ENCODE measurements at regions not wholly inside any gene's neighbourhood (a gene's known extent, or its start where the extent isn't known, plus 50 kb on each side); places are given as distances from the start of the nearest gene placed in this dataset.

- no peak overlapping the region for H3K4me3 ChIP-seq (ENCODE audit: low read depth, low read length)
- TF ChIP-seq CTCF (IDR thresholded peaks at IDR 0.05; ENCODE audit: low read depth, low read length) = no peak
Measured at GRCh38 chr4:123632693-123633030, 236.1 kb downstream of the SPRY1 start.

- no peak for TF ChIP-seq CTCF (IDR thresholded peaks at IDR 0.05; ENCODE audit: low read depth, low read length)
- no peak overlapping the region for H3K4me3 ChIP-seq (ENCODE audit: low read depth, low read length)
Measured at GRCh38 chr4:123638834-123639233, 242.2 kb downstream of the SPRY1 start.

GRCh38 chr4:123640271-123640670 lies 243.7 kb downstream of the SPRY1 start:
- TF ChIP-seq CTCF (IDR thresholded peaks at IDR 0.05; ENCODE audit: low read depth, low read length) = no peak

GRCh38 chr4:123640824-123641223 lies 244.2 kb downstream of the SPRY1 start:
- TF ChIP-seq CTCF (IDR thresholded peaks at IDR 0.05; ENCODE audit: low read depth, low read length) = no peak
- H3K4me3 ChIP-seq (ENCODE audit: low read depth, low read length) = no peak overlapping the region

More at GRCh38 chr4:123640271-123640670, 243.7 kb downstream of the SPRY1 start:
- H3K4me3 ChIP-seq (ENCODE audit: low read depth, low read length) = no peak overlapping the region

- H3K4me3 ChIP-seq (ENCODE audit: low read depth, low read length) = no peak overlapping the region
- TF ChIP-seq CTCF (IDR thresholded peaks at IDR 0.05; ENCODE audit: low read depth, low read length) = no peak
Measured at GRCh38 chr4:123643691-123644090, 247.1 kb downstream of the SPRY1 start.

- TF ChIP-seq CTCF (IDR thresholded peaks at IDR 0.05; ENCODE audit: low read depth, low read length) = no peak
- no peak overlapping the region for H3K4me3 ChIP-seq (ENCODE audit: low read depth, low read length)
Measured at GRCh38 chr4:123649250-123649644, 252.7 kb downstream of the SPRY1 start.

GRCh38 chr4:123649645-123650391 lies 253.2 kb downstream of the SPRY1 start:
- no peak overlapping the region for H3K4me3 ChIP-seq (ENCODE audit: low read depth, low read length)
- TF ChIP-seq CTCF (IDR thresholded peaks at IDR 0.05; ENCODE audit: low read depth, low read length) = no peak
